Posterior vena cava (tissue), 2 donors: ENCODE measurements at regions not wholly inside any gene's neighbourhood (a gene's known extent, or its start where the extent isn't known, plus 50 kb on each side); places are given as distances from the start of the nearest gene placed in this dataset.

ENCODE experiments used
- DNase-seq: peaks from one replicate; pipeline ENCODE4 v3.0.0-alpha.2; 2020; ENCODE audit warnings: low spot score
- intact Hi-C, 2 donors: fragments of 100-400 bp; cut with DNase I; formaldehyde crosslinking; loops; one replicate each; pipeline versions ENCODE4 v1.14.1 to v1.14.2; 2022 to 2023
- donor health status: DM: yes; HTN: yes; CAD: no.
- donor health status: DM: yes; HTN: yes; CAD: no.

DNA sequence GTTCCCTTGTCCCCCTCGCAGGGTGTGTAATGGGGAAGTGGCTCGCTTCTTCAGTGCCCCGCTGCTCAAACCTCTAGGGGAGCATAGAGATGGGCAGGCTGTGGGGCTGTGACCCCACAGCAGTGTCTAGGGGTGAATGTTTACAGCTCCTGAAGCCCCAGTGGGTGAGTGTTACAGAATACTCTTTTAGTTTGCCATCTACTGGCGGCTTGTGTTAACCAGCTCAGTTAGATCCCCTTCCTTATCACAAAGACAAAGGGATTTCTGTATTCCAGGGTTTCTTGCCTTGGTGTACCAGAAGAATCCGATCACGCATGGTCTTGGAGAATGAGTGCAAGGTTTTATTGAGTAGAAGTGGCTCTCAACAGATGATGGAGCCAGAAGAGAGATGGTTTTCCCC lies 108.1 kb upstream of the IQCM start:
- intact Hi-C loops, result no loop called here
- no peak for DNase-seq

DNA sequence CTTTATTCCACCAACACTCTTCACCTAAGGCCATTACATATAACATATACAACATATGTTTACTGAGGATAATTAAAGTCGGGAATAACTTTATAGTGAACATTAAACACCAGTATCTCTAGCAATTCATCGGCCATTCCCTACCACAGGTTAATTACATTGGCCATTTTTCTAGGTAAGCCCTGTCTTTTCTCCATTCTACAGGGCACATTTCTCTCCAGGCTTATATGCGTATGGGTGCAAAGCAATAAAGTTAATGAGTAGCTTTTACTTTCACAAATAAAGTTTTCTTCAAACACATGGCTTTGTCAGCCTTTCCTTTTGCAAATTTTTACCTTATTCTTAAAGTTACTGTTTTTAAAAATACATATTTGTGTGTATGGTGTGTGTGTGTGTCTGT lies 111.9 kb upstream of the IQCM start:
- intact Hi-C loops, result no loop called here
- no peak for DNase-seq

GRCh38 chr4:149928507-149928906 lies 112.9 kb upstream of the IQCM start:
- no peak for DNase-seq
- intact Hi-C loops, result no loop called here

DNA sequence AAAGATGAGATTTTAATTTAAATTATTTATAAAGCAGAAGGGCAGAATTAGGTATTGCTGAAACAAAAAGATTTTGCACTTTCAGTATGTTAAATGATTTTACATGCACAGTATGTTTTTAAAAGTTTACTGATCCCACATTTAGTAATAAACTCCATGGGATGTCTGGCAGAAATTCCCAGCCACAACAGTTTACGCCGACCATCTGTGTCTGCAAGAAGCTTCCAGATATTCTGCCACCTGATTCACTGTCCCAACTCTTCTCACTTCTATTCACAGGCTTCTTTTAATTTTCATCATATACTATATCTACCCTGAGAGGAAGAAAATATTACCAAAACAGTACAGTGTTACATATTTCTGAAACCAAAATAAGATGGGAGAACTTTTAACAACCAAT lies 115.8 kb upstream of the IQCM start:
- intact Hi-C loops, result no loop called here
- DNase-seq, result no peak

GRCh38 chr4:149932188-149932587 lies 116.5 kb upstream of the IQCM start:
- DNase-seq, result no peak
- intact Hi-C loops, result no loop called here

GRCh38 chr4:149933120-149933519 lies 117.5 kb upstream of the IQCM start:
- intact Hi-C loops, result no loop called here

GRCh38 chr4:149933883-149934282 lies 118.2 kb upstream of the IQCM start:
- intact Hi-C loops, result no loop called here
- DNase-seq, result no peak

More at GRCh38 chr4:149933120-149933519, 117.5 kb upstream of the IQCM start:
- DNase-seq, result no peak

DNA sequence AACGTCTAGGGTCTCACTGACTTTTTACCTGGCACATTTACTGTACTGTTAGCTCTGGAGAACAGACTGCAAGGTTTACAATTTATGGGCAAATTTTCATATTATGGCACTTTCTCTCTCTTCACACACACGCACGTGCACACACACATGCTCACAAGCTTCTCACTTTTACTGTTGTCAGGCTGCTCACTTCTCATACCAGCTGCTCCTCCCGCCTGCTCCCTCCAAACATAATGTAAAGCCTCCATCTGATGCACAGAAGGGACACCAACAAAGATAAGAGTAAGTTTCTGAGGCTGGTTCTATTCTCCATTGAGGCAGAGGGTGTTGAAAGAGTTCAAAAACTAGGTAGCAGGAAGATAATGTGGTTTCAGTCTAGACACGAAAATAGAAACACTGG lies 128.9 kb upstream of the DCLK2 start:
- intact Hi-C loops, result no loop called here
- no peak for DNase-seq

DNA sequence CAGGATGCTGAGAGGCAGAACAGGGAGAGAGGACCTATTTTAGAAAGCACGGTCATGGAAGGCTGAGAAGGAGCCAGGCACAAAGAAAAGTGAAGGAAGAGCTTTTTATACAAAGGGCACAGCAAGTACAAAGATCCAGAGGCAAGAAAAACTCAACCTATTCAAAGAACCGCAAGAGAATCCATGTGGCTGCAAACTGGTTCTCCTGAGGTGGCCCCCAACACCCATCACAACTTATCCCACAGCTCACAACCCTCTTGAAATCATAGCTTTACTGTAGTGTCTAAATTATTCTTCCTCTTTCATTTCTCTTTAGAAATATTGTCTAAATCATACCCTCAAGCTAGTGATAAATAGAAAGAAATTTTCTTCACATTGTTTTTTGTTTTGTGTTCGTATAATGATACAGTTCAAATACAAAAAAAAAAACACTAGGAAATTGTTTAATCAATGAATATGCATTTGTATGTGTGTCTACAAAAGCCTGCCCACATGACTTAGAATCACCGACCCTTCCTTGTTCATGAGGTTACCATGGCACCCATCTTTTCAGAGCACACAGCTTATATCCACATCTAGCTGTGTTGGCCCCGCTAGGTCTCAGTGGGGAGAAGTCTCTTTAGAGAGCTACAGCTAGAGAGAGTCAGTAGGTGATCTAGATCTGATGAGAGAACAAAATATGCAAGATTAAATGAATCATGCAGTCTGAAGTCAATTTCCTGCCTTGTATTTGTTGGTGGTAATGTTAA lies 126.9 kb upstream of the DCLK2 start:
- no peak for DNase-seq
- intact Hi-C loops, result no loop called here

GRCh38 chr4:149952101-149952500 lies 126.1 kb upstream of the DCLK2 start:
- intact Hi-C loops, result no loop called here
- DNase-seq, result no peak

DNA sequence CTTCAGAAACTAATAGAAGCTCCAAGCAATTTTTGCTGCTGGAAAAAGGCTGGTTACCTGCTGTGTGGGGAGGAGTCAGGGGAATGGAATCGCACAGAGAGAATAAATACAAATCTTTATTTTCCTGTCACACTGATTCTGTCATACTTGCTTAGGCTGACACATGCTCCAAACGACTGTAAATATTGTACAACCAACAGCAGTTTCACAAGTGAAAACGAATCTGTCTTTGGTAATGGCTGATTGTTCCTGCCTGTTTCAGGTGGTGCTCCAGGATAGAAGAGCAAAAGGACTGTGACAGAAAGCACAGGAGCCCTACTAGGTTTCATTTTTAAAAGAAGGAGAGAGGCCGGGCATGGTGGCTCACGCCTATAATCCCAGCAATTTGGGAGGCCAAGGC lies 125.5 kb upstream of the DCLK2 start:
- DNase-seq, result no peak
- intact Hi-C loops, result no loop called here

GRCh38 chr4:149955780-149956390 lies 122.4 kb upstream of the DCLK2 start:
- no peak for DNase-seq
- intact Hi-C loops, result no loop called here

- intact Hi-C loops, result no loop called here
- DNase-seq, result no peak
These were observed 121.6 kb upstream of the DCLK2 start for GRCh38 chr4:149956678-149957077.

GRCh38 chr4:149961876-149962597 lies 116.2 kb upstream of the DCLK2 start:
- intact Hi-C loops, result no loop called here

GRCh38 chr4:149964001-149964796 lies 114.0 kb upstream of the DCLK2 start:
- intact Hi-C loops, result no loop called here

More at GRCh38 chr4:149961876-149962597, 116.2 kb upstream of the DCLK2 start:
- no peak for DNase-seq

DNA sequence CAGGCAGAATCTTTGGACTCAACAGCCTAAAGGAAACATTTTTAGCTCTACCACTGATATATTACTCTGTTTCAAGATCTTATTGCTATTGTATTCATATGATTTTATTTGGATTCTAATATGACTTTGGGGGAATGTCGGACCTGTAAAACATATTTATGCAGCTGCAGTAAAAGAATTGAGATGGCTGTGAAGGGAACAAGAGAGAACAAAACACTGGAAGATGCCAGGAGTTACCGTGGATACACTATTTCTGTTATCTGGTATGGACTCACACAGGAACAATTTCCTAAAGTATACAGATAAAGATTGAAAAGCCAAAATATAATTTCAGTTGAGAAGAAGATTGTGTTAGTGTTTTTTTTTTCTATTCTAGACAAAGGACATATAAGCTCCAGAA lies 113.0 kb upstream of the DCLK2 start:
- intact Hi-C loops, result no loop called here
- no peak for DNase-seq

More at GRCh38 chr4:149964001-149964796, 114.0 kb upstream of the DCLK2 start:
- DNase-seq, result no peak

DNA sequence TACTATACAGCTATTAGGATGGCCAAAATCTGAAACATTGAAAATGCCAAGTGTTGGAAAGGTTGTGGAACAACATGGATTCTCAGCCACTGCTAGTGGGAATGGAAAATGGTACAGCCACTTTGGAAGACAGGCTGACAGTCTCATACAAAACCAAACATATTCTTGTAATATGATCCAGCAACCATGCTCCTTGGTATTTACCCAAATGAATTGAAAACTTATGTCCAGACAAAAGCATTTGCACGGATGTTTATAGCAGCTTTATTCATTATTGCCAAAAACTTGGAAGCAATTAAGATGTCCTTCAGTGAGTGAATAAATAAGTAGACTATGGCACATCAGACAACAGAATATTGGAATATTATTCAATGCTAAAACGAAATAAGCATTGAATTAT lies 105.8 kb upstream of the DCLK2 start:
- intact Hi-C loops, result no loop called here
- DNase-seq, result no peak

- intact Hi-C loops, result no loop called here
- DNase-seq, result no peak
These were observed 105.1 kb upstream of the DCLK2 start for GRCh38 chr4:149973181-149973580.

- DNase-seq, result no peak
- intact Hi-C loops, result no loop called here
These were observed 103.1 kb upstream of the DCLK2 start for GRCh38 chr4:149975172-149975571.
